CD1c-positive myeloid dendritic cell (primary cell): ENCODE measurements at regions not wholly inside any gene's neighbourhood (a gene's known extent, or its start where the extent isn't known, plus 50 kb on each side); places are given as distances from the start of the nearest gene placed in this dataset.

Source experiments
- DNase-seq: peaks from one replicate; pipeline ENCODE4 v3.0.0-alpha.2; 2016; ENCODE audit errors: extremely low spot score

DNA sequence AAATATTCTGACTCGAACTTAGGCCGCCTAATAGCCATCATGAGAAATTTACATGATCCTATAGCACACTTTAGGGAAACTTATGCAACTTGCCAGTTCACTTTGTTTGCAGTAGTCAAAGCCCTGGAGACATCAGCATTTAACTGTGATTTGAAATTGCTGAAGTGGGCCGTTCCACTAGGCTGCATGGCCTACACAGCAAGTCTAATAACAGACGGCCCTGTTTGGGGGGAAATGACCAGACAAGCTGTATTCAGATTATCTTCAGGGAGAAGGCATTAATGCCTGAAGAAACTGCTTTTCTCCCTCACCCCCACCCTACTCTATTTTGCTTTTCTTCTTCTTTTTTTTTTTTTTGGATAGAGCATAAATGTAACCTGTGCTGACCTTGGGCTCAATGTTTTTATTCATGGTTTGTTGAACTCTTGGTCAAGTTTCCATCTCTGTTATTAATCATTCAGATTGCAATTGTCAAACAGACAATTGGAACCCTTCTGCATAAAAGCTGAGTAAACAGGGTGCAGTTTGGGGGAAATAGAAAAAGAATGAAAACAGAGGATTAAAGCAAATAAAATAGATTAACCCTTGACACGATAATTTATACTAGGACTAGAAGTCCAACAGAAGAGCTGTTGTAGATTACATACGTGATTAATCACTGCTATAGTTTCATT is 1928.2 kb upstream of the WWC1 start:
- no peak for DNase-seq

DNA sequence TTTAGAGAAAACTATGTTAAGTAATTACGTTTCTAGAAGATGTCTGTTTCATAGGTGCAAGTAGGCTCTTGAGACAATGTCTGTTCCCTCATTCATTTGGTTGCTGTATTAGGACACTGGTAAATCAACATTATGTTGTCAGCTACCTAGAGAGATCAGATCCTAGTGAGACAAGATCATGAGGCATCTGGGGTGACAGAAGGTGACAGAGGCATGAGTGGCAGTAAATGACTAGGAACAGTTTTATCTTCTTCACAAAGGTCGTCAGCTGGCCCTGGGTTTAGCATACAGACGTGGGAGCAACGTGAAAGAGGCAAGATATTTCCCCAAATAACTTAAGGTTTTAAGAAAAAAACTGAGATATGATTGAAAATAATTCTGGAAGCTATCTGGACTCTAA is 1926.3 kb upstream of the WWC1 start:
- DNase-seq: no peak

DNA sequence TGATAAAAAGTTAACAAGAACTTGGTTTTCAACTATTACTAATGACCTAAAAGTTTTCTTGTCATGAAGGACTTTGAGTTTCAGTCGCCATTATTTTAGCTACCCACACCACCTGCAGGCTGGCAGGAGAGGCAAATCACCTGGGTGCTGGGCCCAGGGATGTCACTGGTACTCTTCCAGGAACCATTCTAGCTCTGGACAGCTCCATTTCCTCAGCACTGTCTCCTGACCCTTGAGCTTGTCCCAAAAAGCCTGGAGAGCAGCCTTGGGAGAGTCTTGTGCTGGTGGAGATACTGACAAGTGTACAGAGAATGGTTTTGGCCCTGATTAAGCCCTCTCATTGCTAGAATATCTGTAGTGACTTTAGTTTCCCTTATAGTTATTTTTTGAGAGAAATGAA is 1924.1 kb upstream of the WWC1 start:
- no peak for DNase-seq

DNA sequence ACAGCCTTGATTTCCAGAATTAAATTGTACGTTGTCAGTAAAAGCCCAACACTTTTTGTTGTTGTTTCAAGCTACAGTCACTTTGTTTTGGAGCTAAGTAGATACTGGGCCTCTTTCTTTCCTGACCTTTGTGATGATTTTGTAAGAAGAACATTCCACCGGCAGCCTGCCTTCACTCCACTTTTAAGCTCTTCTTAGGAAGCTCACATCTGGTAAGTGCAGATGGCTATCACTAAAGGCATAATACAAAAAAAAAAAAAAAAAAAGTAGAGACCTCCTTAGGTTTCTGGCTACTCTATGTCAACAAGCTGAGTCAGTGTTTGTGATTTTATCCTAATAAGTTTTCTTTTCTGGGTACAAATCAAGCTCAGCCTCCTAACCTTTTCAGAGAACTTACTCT is 1922.1 kb upstream of the WWC1 start:
- no peak for DNase-seq

- DNase-seq: no peak
These were observed 1921.6 kb upstream of the WWC1 start for GRCh38 chr5:166369807-166370206.

DNA sequence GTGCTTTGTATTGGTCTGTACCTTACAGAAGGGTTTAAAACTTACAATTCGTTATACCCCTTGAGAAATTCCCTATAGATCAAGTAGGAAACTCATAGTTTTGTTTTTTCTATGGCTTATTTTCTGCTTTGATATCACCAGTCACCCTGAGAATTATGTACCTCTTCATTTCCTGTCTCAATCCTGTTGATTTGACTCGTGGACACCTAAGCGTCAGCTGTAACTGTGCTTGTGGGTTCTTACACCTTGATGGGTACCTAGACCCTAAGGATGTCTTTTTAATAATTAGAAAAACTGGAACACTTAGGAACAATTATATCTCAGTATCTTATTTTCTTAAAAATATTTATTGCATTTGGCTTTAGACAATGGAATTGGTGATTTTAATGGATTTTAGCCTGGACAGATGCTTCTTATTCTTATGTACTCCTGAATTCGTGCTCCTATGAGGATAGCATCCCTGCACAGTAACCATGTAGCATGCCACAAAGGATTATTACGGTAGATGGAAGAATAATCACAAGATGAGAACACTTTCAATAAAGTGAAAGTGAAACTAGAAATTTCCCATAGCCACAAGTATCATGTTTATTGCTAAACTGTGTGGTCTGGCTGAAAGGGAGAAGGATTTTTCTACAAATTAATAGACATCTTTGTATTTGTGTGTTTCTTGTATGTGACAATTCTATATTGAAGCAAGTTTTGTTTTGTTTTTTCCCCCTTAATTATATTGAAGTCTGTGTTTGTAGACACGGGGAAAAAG is 1920.3 kb upstream of the WWC1 start:
- DNase-seq: no peak

DNA sequence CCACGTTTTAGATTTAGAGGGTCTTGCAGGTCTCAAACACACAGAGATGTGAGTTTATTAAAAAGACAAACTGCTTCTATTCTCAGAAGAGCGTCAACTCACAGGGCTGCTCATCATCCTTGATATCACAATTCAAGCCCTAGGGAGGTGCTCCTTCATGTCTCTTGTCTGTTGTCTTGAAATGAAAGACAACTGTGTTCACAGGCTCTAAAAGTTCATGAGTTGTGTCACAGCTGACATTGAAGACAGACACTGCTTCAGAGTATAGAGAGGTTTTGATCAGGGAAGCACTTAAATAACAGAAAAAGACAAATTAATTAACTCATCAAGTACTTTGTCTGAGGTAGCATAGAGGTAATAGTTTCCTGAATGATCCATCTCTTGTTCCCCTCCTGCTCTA is 1917.6 kb upstream of the WWC1 start:
- DNase-seq: no peak

GRCh38 chr5:166377756-166378155 is 1913.7 kb upstream of the WWC1 start:
- no peak for DNase-seq

DNA sequence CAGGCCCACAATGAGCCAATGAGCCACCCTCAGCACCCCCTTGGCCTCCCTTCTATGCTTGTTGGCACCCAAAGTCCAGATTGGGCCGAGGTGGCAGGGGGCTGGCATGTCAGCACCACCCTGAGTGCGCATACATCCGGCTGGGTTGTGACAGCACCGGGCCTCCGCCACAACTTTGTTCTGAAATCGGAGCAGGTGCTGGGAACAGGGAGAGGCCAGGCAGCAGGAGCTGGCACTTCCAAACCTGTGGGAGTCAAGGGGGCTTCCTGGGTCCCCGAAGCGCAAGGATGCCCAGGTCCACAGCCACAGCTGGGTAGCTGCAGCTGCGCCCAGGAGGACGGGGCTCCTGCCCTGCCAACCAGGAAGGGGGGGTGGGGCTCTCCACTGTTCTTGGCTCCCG is 1911.9 kb upstream of the WWC1 start:
- no peak for DNase-seq

- no peak for DNase-seq
These were observed 1909.4 kb upstream of the WWC1 start for GRCh38 chr5:166382031-166382430.

- DNase-seq: no peak
These were observed 1893.3 kb upstream of the WWC1 start for GRCh38 chr5:166398131-166398530.

- no peak for DNase-seq
These were observed 1891.7 kb upstream of the WWC1 start for GRCh38 chr5:166399781-166400180.

DNA sequence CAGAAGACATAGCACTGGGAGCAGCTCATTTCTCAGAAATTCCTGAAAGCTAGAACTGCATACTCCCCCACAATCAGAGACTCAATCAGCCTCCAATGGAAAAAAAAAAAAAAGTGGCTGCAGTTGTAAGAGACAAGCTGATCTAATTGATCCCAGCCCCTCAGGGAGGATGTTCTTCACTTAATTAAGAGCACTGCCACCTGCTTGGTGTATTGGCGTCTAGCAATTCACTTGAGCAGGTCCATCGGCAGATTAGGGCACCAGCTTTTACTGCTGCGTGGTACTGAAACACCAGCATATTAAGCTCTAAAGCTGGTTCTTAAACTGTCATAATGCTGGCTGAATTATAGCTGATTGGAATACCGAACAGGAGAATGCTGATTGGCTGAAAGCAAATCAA is 1890.1 kb upstream of the WWC1 start:
- DNase-seq: no peak

DNA sequence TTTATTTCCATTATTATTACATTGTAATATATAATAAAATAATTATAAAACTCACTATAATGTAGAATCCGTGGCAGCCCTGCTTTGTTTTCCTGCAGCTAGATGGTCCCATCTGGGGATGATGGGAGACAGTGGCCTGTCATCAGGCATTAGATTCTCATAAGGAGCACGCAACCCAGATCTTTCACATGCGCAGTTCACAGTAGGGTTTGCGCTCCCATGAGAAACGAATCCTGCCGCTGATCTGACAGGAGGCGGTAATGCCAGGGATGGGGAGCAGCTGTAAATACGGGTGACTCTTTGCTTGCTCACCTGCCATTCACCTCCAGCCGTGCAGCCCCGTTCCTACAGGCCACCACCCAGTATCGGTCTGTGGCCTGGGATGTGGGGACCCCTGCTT is 1879.3 kb upstream of the WWC1 start:
- no peak for DNase-seq

DNA sequence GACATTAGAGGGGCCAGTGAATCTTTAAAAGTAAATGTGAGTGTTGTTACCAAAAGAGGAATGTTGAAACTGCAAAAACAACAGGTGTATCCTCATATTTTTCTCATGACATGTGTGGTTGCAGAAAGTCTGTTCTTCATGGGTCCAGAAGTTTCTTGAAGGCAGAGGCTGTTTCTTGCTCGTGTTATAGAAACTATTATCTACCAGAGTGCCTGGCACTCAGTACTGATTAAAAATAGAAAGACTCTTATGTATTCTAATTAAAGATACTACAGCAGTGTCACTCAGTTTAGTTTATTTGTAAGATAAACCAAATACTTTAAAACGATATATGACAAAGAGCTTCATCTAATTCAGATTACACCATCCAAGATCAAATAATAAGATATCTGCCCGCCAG is 1864.2 kb upstream of the WWC1 start:
- no peak for DNase-seq

DNA sequence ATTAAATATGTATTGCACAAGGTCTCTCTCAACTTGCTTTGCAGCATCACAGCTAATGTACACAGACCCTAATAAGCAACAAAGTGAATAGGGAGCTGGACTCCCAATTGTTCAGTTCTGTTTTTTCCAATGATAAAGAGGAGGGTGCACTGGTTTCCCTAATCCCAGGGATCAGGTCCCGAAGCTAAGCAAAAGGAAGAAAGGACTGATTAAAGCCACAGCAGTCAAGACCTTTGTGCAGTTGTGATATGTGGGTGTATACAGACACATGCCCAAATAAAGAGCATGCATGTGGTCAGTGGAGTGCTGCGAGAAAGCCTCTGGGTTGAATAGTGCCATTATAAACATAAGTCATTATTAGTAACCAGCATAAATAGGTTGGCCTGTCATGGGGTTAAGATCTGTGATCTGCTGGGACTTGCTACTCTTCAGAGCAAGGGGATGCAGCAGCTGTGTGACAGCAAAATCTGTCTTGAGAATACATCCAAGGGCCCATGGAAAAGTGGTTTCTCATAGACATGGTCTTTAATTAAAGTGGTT is 1863.1 kb upstream of the WWC1 start:
- no peak for DNase-seq

DNA sequence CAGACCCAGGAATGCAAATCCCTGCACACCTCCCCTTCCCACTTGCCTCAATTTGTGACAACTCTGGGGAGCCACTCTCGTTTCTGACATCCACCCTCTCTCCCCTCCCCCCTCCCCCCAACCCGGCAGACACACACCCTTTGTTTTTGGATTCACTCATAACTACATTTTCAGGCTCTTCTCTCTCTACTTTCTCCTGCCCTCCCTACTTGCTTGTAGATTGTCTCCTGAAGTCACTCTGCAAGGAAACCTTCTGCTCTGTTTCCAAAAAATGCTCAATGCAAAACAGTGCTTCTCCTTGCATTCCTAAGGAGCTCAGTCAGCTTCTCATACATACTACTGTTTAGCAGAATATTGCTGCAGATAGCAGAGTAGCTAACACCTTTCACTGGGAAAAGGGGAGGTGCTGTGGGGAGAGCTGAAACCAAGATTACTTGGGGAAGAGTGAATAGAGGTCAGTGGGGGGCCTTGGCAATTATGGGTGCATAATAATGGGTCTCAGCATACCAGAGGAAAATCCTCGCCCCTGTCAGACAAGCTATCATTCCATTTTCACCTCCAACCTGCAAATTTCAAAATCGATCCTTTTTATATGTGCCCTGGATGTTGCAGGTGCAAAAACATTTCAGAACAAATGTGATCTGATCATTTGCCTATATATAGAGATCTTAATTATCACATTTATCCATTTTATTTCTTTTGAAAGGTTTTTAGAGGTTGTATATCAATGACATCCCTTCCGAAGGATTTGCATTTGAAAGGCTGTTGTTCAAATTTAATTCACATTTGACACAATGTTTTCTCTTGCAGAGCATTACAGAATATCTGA is 1860.7 kb upstream of the WWC1 start:
- no peak for DNase-seq

GRCh38 chr5:166431456-166431855 is 1860.0 kb upstream of the WWC1 start:
- no peak for DNase-seq

DNA sequence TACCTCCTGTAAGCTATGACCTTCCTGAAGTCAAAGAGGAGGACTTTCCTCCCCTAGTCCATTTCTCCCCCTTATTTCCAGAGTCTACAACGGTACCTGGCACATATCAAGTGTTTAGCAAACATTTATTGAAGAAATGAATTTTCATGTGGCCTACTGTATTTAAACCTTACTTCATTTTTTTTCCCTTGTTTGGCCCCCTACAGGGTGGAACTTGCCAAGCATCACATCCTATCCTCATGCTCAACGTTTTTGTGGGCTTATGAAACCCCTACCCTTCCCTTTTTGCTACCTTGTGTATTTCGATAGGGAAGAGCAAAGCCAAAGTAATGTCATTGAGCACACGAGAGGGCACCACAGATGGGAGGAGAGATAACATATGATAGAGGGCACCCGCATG is 1857.8 kb upstream of the WWC1 start:
- DNase-seq: no peak

DNA sequence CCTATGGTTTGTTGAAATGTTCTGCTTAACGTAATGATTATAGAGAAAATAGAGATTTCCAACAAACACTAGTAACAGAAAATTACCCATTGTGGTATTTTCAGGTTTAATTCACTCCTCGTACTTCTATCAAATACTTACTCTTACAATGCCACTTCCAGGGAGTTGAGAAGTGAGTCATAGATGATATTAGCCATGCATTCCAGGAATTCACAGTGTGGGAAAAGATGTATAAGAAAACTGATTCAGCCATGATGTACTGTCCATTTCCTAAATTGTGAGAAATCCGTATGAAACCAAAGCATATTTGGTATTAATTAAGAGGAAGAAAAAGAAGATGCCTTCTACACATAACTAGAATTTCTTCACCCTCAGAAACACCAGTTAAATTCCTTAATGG is 1854.6 kb upstream of the WWC1 start:
- DNase-seq: no peak

DNA sequence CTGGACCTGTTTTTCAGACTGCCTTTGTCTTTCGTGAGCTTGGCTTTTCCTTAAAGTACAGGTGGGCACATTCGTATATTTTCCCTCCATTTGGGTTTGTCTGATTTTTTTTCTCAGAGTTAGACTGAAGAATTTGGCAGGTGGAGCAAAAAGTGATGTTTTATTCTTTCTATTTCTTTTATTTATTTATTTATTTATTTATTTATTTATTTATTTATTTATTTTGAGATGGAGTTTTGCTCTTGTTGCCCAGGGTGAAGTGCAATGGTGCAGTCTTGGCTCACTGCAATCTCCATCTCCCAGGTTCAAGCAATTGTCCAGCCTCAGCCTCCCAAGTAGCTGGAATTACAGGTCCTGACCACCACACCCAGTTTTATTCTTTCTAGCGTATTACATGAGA is 1805.1 kb upstream of the WWC1 start:
- DNase-seq: no peak

DNA sequence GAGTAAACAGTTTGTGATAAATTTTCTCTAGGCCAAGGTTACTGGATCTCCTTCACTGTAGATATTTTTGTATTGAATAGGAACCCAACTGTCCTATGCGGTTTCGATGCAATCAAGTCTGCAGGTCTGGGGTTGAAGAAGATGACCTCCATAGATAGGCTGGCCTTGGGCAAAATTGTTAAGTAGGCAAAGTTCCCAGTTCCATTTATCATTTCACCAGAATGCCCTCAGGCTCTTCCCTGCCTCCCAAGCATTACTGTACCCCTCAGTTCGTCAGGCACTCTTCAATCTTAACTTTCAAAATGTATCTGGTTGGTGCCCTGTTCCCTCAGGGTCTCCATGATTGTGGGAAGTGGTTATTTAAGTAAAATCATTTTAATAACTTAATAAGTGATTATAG is 1802.9 kb upstream of the WWC1 start:
- no peak for DNase-seq

DNA sequence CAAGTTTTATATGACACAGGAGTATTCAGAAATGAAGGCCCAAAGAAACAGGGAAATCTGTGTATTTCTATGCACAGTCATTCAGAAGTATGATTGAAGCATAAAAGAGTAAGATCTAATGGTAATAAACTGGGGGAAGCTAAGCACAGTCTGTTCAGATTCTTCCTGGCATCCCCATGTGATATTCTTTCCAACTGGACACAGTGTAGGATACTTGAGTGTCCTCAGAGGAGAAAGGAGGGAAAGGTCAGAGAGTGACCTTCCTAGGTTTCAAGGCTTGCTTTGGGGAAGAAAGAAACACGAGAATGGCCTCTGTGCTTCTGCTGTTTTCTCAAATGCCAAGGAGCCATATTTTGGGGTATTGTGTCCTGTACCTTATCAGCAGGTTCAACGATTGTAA is 1798.4 kb upstream of the WWC1 start:
- no peak for DNase-seq
